Liver (tissue), 8 donors: ENCODE measurements at regions not wholly inside any gene's neighbourhood (a gene's known extent, or its start where the extent isn't known, plus 50 kb on each side); places are given as distances from the start of the nearest gene placed in this dataset.

Experiments
- DNase-seq: peaks from one replicate; pipeline ENCODE4 v3.0.0-alpha.2; 2017; ENCODE audit warnings: low spot score
- H3K27ac ChIP-seq, 2 donors: one replicate each; pipeline ENCODE4 v1.7.0; 2013; ENCODE audit warnings: inconsistent platforms in 2 of 2, low read length in 2 of 2, control low read depth in 1 of 2, low read depth in 1 of 2, mild to moderate bottlenecking in 1 of 2
- H3K27me3 ChIP-seq, 4 donors: one replicate each; pipeline versions ENCODE4 v1.6.1 to v1.7.0; 2013; ENCODE audit warnings: low read length in 3 of 4, inconsistent platforms in 1 of 4, mild to moderate bottlenecking in 1 of 4, moderate library complexity in 1 of 4; ENCODE audit not compliant: control insufficient read depth in 4 of 4, insufficient read depth in 4 of 4
- H3K36me3 ChIP-seq, 4 donors: one replicate each; pipeline versions ENCODE4 v1.6.1 to v1.7.0; 2013; ENCODE audit warnings: low read length in 3 of 4, mild to moderate bottlenecking in 3 of 4, low read depth in 1 of 4, moderate library complexity in 1 of 4; ENCODE audit not compliant: control insufficient read depth in 4 of 4, insufficient read depth in 3 of 4
- H3K4me1 ChIP-seq, 4 donors: one replicate each; pipeline versions ENCODE4 v1.6.1 to v1.7.0; 2013; ENCODE audit warnings: low read length in 3 of 4, mild to moderate bottlenecking in 3 of 4, moderate library complexity in 1 of 4; ENCODE audit not compliant: control insufficient read depth in 4 of 4, insufficient read depth in 4 of 4
- H3K4me3 ChIP-seq, 3 donors: one replicate each; pipeline versions ENCODE4 v1.6.1 to v1.7.0; 2013; ENCODE audit warnings: low read length in 3 of 3, control low read depth in 1 of 3, low read depth in 1 of 3, mild to moderate bottlenecking in 1 of 3
- H3K9ac ChIP-seq, 2 donors: one replicate each; pipeline ENCODE4 v1.7.0; 2013; ENCODE audit warnings: low read length in 2 of 2, mild to moderate bottlenecking in 2 of 2, moderate library complexity in 2 of 2, control low read depth in 1 of 2, low read depth in 1 of 2
- H3K9me3 ChIP-seq, 4 donors: one replicate each; pipeline versions ENCODE4 v1.6.1 to v1.7.0; 2013; ENCODE audit warnings: low read length in 3 of 4; ENCODE audit not compliant: control insufficient read depth in 4 of 4
- ATF3 ChIP-seq: IDR thresholded peaks from 2 replicates; pipeline ENCODE4 v1.6.1; 2016; ENCODE audit warnings: antibody characterized with exemption
- CTCF ChIP-seq: fragments of 150-350 bp; IDR thresholded peaks from 2 replicates; pipeline ENCODE4 v1.5.1; 2017; ENCODE audit warnings: improper control_type of control experiment, low read depth, low read length; ENCODE audit not compliant: missing input control
- EGR1 ChIP-seq, 2 donors: IDR thresholded peaks; 2 replicates each; pipeline ENCODE4 v1.6.1; 2016 to 2018; ENCODE audit warnings: antibody characterized with exemption in 2 of 2, low read depth in 2 of 2
- FOXA1 ChIP-seq: IDR thresholded peaks from 2 replicates; pipeline ENCODE4 v1.6.1; 2016; ENCODE audit warnings: antibody characterized with exemption
- FOXA2 ChIP-seq: IDR thresholded peaks from 2 replicates; pipeline ENCODE4 v1.6.1; 2016; ENCODE audit warnings: antibody characterized with exemption
- GABPA ChIP-seq, 2 donors: IDR thresholded peaks in 1 of 2; conservative IDR thresholded peaks in 1 of 2; 2 replicates each; pipeline ENCODE4 v1.6.1; 2016; ENCODE audit warnings: antibody characterized with exemption in 2 of 2, mild to moderate bottlenecking in 1 of 2, moderate library complexity in 1 of 2
- HNF4A ChIP-seq, 2 donors: conservative IDR thresholded peaks; 2 replicates each; pipeline ENCODE4 v1.6.1; 2016; ENCODE audit warnings: antibody characterized with exemption in 2 of 2, mild to moderate bottlenecking in 2 of 2
- HNF4G ChIP-seq: IDR thresholded peaks from 2 replicates; pipeline ENCODE4 v1.6.1; 2016; ENCODE audit warnings: antibody characterized with exemption
- JUND ChIP-seq, 2 donors: IDR thresholded peaks; 2 replicates each; pipeline ENCODE4 v1.6.1; 2016; ENCODE audit warnings: antibody characterized with exemption in 2 of 2
- MAX ChIP-seq: IDR thresholded peaks from 2 replicates; pipeline ENCODE4 v1.6.1; 2016; ENCODE audit warnings: antibody characterized with exemption
- NR2F2 ChIP-seq: IDR thresholded peaks from 2 replicates; pipeline ENCODE4 v1.6.1; 2016; ENCODE audit warnings: antibody characterized with exemption
- RAD21 ChIP-seq, 2 donors: IDR thresholded peaks; 2 replicates each; pipeline ENCODE4 v1.6.1; 2016; ENCODE audit warnings: antibody characterized with exemption in 2 of 2, mild to moderate bottlenecking in 2 of 2
- REST ChIP-seq: IDR thresholded peaks from 2 replicates; pipeline ENCODE4 v1.6.1; 2016; ENCODE audit warnings: antibody characterized with exemption, mild to moderate bottlenecking
- RXRA ChIP-seq, 2 donors: IDR thresholded peaks; 2 replicates each; pipeline ENCODE4 v1.6.1; 2017 to 2018; ENCODE audit warnings: antibody characterized with exemption in 2 of 2, mild to moderate bottlenecking in 1 of 2
- SP1 ChIP-seq: IDR thresholded peaks from 2 replicates; pipeline ENCODE4 v1.6.1; 2018; ENCODE audit warnings: antibody characterized with exemption, mild to moderate bottlenecking
- TAF1 ChIP-seq: conservative IDR thresholded peaks from 2 replicates; pipeline ENCODE4 v1.6.1; 2016; ENCODE audit warnings: antibody characterized with exemption, mild to moderate bottlenecking
- YY1 ChIP-seq: IDR thresholded peaks from 2 replicates; pipeline ENCODE4 v1.6.1; 2016; ENCODE audit warnings: antibody characterized with exemption, mild to moderate bottlenecking
- ZBTB33 ChIP-seq: IDR thresholded peaks from 2 replicates; pipeline ENCODE4 v1.6.1; 2016; ENCODE audit warnings: antibody characterized with exemption
- WGBS: extraction: QIAGEN DNeasy Blood & Tissue Kit; methylation state at CpG from one replicate; pipeline ENCODE4 v1.1.7; 2013; 5-methylcytosine and 5-hydroxymethylcytosine counted together
- donor health status: healthy.
- donor health status: healthy.
- donor health status: healthy.
- donor health status: healthy.
- donor health status: healthy.

GRCh38 chr11:109957000-109957399 lies 136.2 kb upstream of the ZC3H12C start:
- H3K36me3 ChIP-seq = no peaks in the 10 kb centered on the region
- no peak overlapping the region for H3K4me3 ChIP-seq
- H3K4me1 ChIP-seq = no peaks in the 10 kb centered on the region
- H3K27me3 ChIP-seq = no peaks in the 10 kb centered on the region
- no peak for DNase-seq
- TF ChIP-seq ZBTB33 (no peak), GABPA (IDR thresholded peaks at IDR 0.05 in 1 of 2, conservative IDR thresholded peaks at IDR 0.05 in 1 of 2) (no peak), HNF4G (no peak), TAF1 (no peak), YY1 (no peak), REST (no peak), EGR1 (IDR thresholded peaks at IDR 0.05; ENCODE audit: low read depth in 2 of 2) (no peak)
- H3K9me3 ChIP-seq = no peaks in the 10 kb centered on the region
- H3K27ac ChIP-seq = no peak overlapping the region
- no peak overlapping the region for H3K9ac ChIP-seq
- WGBS = 91% methylated on average over 6 of the region's 6 CpGs

GRCh38 chr11:109957601-109958000 lies 135.6 kb upstream of the ZC3H12C start:
- DNase-seq = no peak
- H3K27me3 ChIP-seq = no peaks in the 10 kb centered on the region
- TF ChIP-seq FOXA2 = no peak
- TF ChIP-seq RAD21 (IDR thresholded peaks at IDR 0.05) = no peak
- TF ChIP-seq ZBTB33 = no peak
- TF ChIP-seq HNF4A (conservative IDR thresholded peaks at IDR 0.05) = no peak
- TF ChIP-seq TAF1 = no peak
- TF ChIP-seq FOXA1 = no peak
- no peak for TF ChIP-seq YY1
- no peak for TF ChIP-seq GABPA (IDR thresholded peaks at IDR 0.05 in 1 of 2, conservative IDR thresholded peaks at IDR 0.05 in 1 of 2)
- no peak for TF ChIP-seq NR2F2
- no peak for TF ChIP-seq EGR1 (IDR thresholded peaks at IDR 0.05; ENCODE audit: low read depth in 2 of 2)
- TF ChIP-seq REST = no peak
- TF ChIP-seq SP1 = no peak
- TF ChIP-seq CTCF = no peak
- no peak for TF ChIP-seq JUND (IDR thresholded peaks at IDR 0.05)
- TF ChIP-seq MAX = no peak
- no peak for TF ChIP-seq RXRA (IDR thresholded peaks at IDR 0.05)
- TF ChIP-seq ATF3 = no peak
- TF ChIP-seq HNF4G = no peak

More at GRCh38 chr11:109957601-109958000, 135.6 kb upstream of the ZC3H12C start:
- no peak overlapping the region for H3K27ac ChIP-seq
- no peaks in the 10 kb centered on the region for H3K4me1 ChIP-seq
- H3K4me3 ChIP-seq = no peak overlapping the region
- H3K9ac ChIP-seq = no peak overlapping the region
- H3K9me3 ChIP-seq = no peaks in the 10 kb centered on the region
- no peaks in the 10 kb centered on the region for H3K36me3 ChIP-seq
